ENCODE measurements at regions not wholly inside any gene's neighbourhood (a gene's known extent, or its start where the extent isn't known, plus 50 kb on each side); places are given as distances from the start of the nearest gene placed in this dataset.

GRCh38 chr2:166675553-166675952 is 181.5 kb upstream of the SCN7A start:
- CTCF ChIA-PET = no interaction called here

More at GRCh38 chr2:166675553-166675952, 181.5 kb upstream of the SCN7A start:
- BruUV-seq (replicated peaks) = no TSS peak
- no peaks in the 10 kb centered on the region for H3K27me3 ChIP-seq (ENCODE audit: control insufficient read depth in 2 of 2, insufficient read depth in 2 of 2, low read length in 2 of 2)
- no peaks in the 10 kb centered on the region for H4K20me1 ChIP-seq (replicated peaks; ENCODE audit: control insufficient read depth, extremely low read depth, insufficient read depth, low read length)
- TF ChIP-seq GATA2 (IDR thresholded peaks at IDR 0.05; ENCODE audit: insufficient read depth, insufficient read length, low read depth, low read length) (no peak), POLR2A (IDR thresholded peaks at IDR 0.05; ENCODE audit: low read depth, low read length) (no peak), MYC (IDR thresholded peaks at IDR 0.05; ENCODE audit: low read depth, low read length) (no peak), EZH2 (IDR thresholded peaks at IDR 0.05; ENCODE audit: borderline replicate concordance, low read depth, low read length, severe bottlenecking) (no peak), FOS (IDR thresholded peaks at IDR 0.05; ENCODE audit: borderline replicate concordance, insufficient read depth, low read length) (no peak), CTCF (IDR thresholded peaks at IDR 0.05; ENCODE audit: extremely low read depth in 1 of 2, insufficient read depth in 1 of 2, low read depth in 1 of 2, low read length in 2 of 2) (no peak), JUN (IDR thresholded peaks at IDR 0.05; ENCODE audit: borderline replicate concordance, insufficient read depth, insufficient read length, low read depth) (no peak), POLR2AphosphoS5 (IDR thresholded peaks at IDR 0.05; ENCODE audit: insufficient read depth, low read depth, low read length) (no peak)
- TF ChIP-seq, protein P1, sequence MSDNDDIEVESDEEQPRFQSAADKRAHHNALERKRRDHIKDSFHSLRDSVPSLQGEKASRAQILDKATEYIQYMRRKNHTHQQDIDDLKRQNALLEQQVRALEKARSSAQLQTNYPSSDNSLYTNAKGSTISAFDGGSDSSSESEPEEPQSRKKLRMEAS (IDR thresholded peaks at IDR 0.05; ENCODE audit: insufficient read depth, insufficient read length) = no peak
- DNase-seq (ENCODE audit: low read depth, low spot score) = no peak
- H3K9me3 ChIP-seq (replicated peaks; ENCODE audit: control insufficient read depth, insufficient read depth, low read length) = no peaks in the 10 kb centered on the region
- POLR2A ChIA-PET = no interaction called here
- no peak overlapping the region for H3K27ac ChIP-seq (ENCODE audit: insufficient read depth, low read depth, low read length)
- no peak overlapping the region for H3K9ac ChIP-seq (replicated peaks; ENCODE audit: extremely low read depth, insufficient read depth, low read length)
- intact Hi-C loops (cut with micrococcal nuclease) = no loop called here
- no peaks in the 10 kb centered on the region for H3K4me1 ChIP-seq (ENCODE audit: control insufficient read depth, extremely low read depth, insufficient read depth, low read length)
- peaks cover 2% of the 10 kb centered on the region for H3K9me1 ChIP-seq (replicated peaks; ENCODE audit: control insufficient read depth, extremely low read depth, insufficient read depth, low read length)
- H3K36me3 ChIP-seq (ENCODE audit: control insufficient read depth in 2 of 2, extremely low read depth in 1 of 2, insufficient read depth in 2 of 2, low read length in 2 of 2) = no peaks in the 10 kb centered on the region
- no peak overlapping the region for H3K4me2 ChIP-seq (ENCODE audit: insufficient read depth, low read length)
- no peak for FAIRE-seq
- dilution Hi-C loops (cut with MboI; ENCODE audit: extremely low pct_ligation_motif_present, low sequenced_read_pairs) = no loop called here
- no peaks in the 10 kb centered on the region for H3K79me2 ChIP-seq (ENCODE audit: control insufficient read depth, insufficient read depth, low read length)
- H2AFZ ChIP-seq (ENCODE audit: low read depth, low read length) = no peak overlapping the region
- no peak overlapping the region for H3K4me3 ChIP-seq (replicated peaks in 1 of 3; ENCODE audit: insufficient read depth in 1 of 3, low read depth in 1 of 3, low read length in 3 of 3)
